ENCODE measurements at regions not wholly inside any gene's neighbourhood (a gene's known extent, or its start where the extent isn't known, plus 50 kb on each side); places are given as distances from the start of the nearest gene placed in this dataset.

- H3F3A ChIP-seq (ENCODE audit: insufficient read depth, low read depth): no peaks in the 10 kb centered on the region
- no peak overlapping the region for H2AFZ ChIP-seq
- no peaks in the 10 kb centered on the region for H3K36me3 ChIP-seq (ENCODE audit: low read depth)
- no TSS peak for BruUV-seq (replicated peaks)
- DNase-seq: no peak
- no peaks in the 10 kb centered on the region for H3K9me3 ChIP-seq (ENCODE audit: insufficient read depth, low read depth)
- ChIA-PET POLR2A (ENCODE audit: unreplicated experiment) (no interaction called here), CTCF (no interaction called here)
- no peak overlapping the region for H3K27ac ChIP-seq
- intact Hi-C loops (cut with micrococcal nuclease; ENCODE audit: unreplicated experiment): loop anchor here (10.0 kb wide), 1 partner anchor 136 kb away; no protein-coding TSS in a partner anchor
- peaks cover 17% of the 10 kb centered on the region for H3K27me3 ChIP-seq (ENCODE audit: insufficient read depth, low read depth)
- H3K79me2 ChIP-seq (ENCODE audit: low read depth): no peaks in the 10 kb centered on the region
- no peaks in the 10 kb centered on the region for H3K9me2 ChIP-seq (ENCODE audit: insufficient read depth)
- no peak overlapping the region for H3K4me2 ChIP-seq
- H3K4me3 ChIP-seq: no peak overlapping the region
- H4K20me1 ChIP-seq (ENCODE audit: insufficient read depth): no peaks in the 10 kb centered on the region
- TF ChIP-seq CTCF (conservative IDR thresholded peaks at IDR 0.05): no peak
- no peaks in the 10 kb centered on the region for H3K4me1 ChIP-seq (replicated peaks; ENCODE audit: insufficient read depth)
Measured at GRCh38 chr1:48099072-48099773, 102.0 kb upstream of the TRABD2B start.

GRCh38 chr1:48093696-48094528 lies 96.7 kb upstream of the TRABD2B start:
- Histone ChIP-seq H3K79me2 (ENCODE audit: low read depth) (no peaks in the 10 kb centered on the region), H3K9me2 (ENCODE audit: insufficient read depth) (no peaks in the 10 kb centered on the region), H3K36me3 (ENCODE audit: low read depth) (no peaks in the 10 kb centered on the region), H3F3A (ENCODE audit: insufficient read depth, low read depth) (no peaks in the 10 kb centered on the region), H3K4me3 (no peak overlapping the region), H3K4me1 (replicated peaks; ENCODE audit: insufficient read depth) (no peaks in the 10 kb centered on the region), H4K20me1 (ENCODE audit: insufficient read depth) (no peaks in the 10 kb centered on the region), H3K9me3 (ENCODE audit: insufficient read depth, low read depth) (no peaks in the 10 kb centered on the region; the same call in 1 of the 2 replicates), H3K27ac (no peak overlapping the region), H2AFZ (no peak overlapping the region), H3K4me2 (no peak overlapping the region), H3K27me3 (ENCODE audit: insufficient read depth, low read depth) (peaks cover 18% of the 10 kb centered on the region)
- ChIA-PET CTCF (interaction anchor here (0.5 kb wide), 1 partner anchor 107 kb away, joined by 3 read pairs; no protein-coding TSS in a partner anchor), POLR2A (ENCODE audit: unreplicated experiment) (no interaction called here)
- peak; percentile 65 to 76 for DNase-seq
- TF ChIP-seq CTCF (conservative IDR thresholded peaks at IDR 0.05) (peak; percentile 88), EZH2 (IDR thresholded peaks at IDR 0.05; ENCODE audit: low read depth) (no peak)
- intact Hi-C loops (cut with micrococcal nuclease; ENCODE audit: unreplicated experiment): loop anchor here (1.0 to 10.0 kb wide), 2 partner anchors 108 to 141 kb away; no protein-coding TSS in a partner anchor
- no TSS peak for BruUV-seq (replicated peaks)

- Histone ChIP-seq H3K27me3 (ENCODE audit: insufficient read depth, low read depth) (peaks cover 12% of the 10 kb centered on the region), H2AFZ (no peak overlapping the region), H3K36me3 (ENCODE audit: low read depth) (no peaks in the 10 kb centered on the region), H3K27ac (no peak overlapping the region), H3K79me2 (ENCODE audit: low read depth) (no peaks in the 10 kb centered on the region), H3K9me3 (ENCODE audit: insufficient read depth, low read depth) (no peaks in the 10 kb centered on the region; the same call in 1 of the 2 replicates), H3F3A (ENCODE audit: insufficient read depth, low read depth) (no peaks in the 10 kb centered on the region), H3K4me2 (no peak overlapping the region), H3K4me3 (no peak overlapping the region), H4K20me1 (ENCODE audit: insufficient read depth) (no peaks in the 10 kb centered on the region), H3K4me1 (replicated peaks; ENCODE audit: insufficient read depth) (no peaks in the 10 kb centered on the region), H3K9me2 (ENCODE audit: insufficient read depth) (no peaks in the 10 kb centered on the region)
- intact Hi-C loops (cut with micrococcal nuclease; ENCODE audit: unreplicated experiment): loop anchor here (1.0 to 10.0 kb wide), 2 partner anchors 109 to 142 kb away; no protein-coding TSS in a partner anchor
- POLR2A ChIA-PET (ENCODE audit: unreplicated experiment): no interaction called here
- DNase-seq: no peak
- no TSS peak for BruUV-seq (replicated peaks)
- TF ChIP-seq EZH2 (IDR thresholded peaks at IDR 0.05; ENCODE audit: low read depth): no peak
- no peak for TF ChIP-seq CTCF (conservative IDR thresholded peaks at IDR 0.05)
- CTCF ChIA-PET: no interaction called here
Measured at GRCh38 chr1:48093147-48093546, 96.0 kb upstream of the TRABD2B start.
